NB4 (cell line): ENCODE measurements at regions not wholly inside any gene's neighbourhood (a gene's known extent, or its start where the extent isn't known, plus 50 kb on each side); places are given as distances from the start of the nearest gene placed in this dataset.

Experiments used
- DNase-seq: peaks from one replicate; pipeline ENCODE4 v3.0.0; 2010; ENCODE audit warnings: low read depth
- H3K4me3 ChIP-seq: one replicate; pipeline ENCODE4 v1.5.1; 2011; ENCODE audit warnings: mild to moderate bottlenecking, low read depth, low read length, moderate library complexity
- MYC ChIP-seq: IDR thresholded peaks from 2 replicates; pipeline ENCODE4 v1.6.1; 2011; ENCODE audit warnings: low read depth, low read length
- POLR2A ChIP-seq: IDR thresholded peaks from 2 replicates; pipeline ENCODE4 v1.6.1; 2011; ENCODE audit warnings: mild to moderate bottlenecking; ENCODE audit not compliant: insufficient read length; ENCODE audit errors: extremely low read depth
- TF ChIP-seq, protein P1 (sequence below): IDR thresholded peaks from 2 replicates; pipeline ENCODE4 v1.6.1; 2011; ENCODE audit warnings: low read depth, low read length
- TF ChIP-seq, protein P2 (sequence below): IDR thresholded peaks from one replicate; pipeline ENCODE4 v1.5.1; 2012; ENCODE audit warnings: low read depth, low read length

DNA sequence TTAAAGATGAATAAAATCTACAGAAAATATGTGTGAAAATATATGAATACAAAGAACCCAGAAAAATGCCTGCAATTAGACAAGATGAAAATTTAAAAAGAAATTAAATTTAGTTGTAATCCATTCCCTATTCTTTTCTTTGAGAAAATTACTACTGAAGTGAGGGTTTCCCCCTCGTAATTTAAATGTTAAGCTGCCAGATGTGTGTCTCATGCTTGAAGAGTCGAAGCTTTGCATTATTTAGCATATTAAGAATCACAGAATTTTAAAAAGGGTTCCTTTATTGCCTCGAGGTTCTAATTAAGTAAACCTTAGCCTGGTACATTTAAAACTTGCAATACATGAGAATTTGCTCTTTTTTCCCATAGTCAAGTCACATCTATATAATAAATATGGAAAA is 630.1 kb downstream of the TFAP2A start:
- TF ChIP-seq POLR2A (no peak), MYC (no peak)
- TF ChIP-seq, protein P1, sequence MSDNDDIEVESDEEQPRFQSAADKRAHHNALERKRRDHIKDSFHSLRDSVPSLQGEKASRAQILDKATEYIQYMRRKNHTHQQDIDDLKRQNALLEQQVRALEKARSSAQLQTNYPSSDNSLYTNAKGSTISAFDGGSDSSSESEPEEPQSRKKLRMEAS = no peak
- TF ChIP-seq, protein P2, sequence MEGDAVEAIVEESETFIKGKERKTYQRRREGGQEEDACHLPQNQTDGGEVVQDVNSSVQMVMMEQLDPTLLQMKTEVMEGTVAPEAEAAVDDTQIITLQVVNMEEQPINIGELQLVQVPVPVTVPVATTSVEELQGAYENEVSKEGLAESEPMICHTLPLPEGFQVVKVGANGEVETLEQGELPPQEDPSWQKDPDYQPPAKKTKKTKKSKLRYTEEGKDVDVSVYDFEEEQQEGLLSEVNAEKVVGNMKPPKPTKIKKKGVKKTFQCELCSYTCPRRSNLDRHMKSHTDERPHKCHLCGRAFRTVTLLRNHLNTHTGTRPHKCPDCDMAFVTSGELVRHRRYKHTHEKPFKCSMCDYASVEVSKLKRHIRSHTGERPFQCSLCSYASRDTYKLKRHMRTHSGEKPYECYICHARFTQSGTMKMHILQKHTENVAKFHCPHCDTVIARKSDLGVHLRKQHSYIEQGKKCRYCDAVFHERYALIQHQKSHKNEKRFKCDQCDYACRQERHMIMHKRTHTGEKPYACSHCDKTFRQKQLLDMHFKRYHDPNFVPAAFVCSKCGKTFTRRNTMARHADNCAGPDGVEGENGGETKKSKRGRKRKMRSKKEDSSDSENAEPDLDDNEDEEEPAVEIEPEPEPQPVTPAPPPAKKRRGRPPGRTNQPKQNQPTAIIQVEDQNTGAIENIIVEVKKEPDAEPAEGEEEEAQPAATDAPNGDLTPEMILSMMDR = no peak
- no peak overlapping the region for H3K4me3 ChIP-seq
- DNase-seq = no peak

DNA sequence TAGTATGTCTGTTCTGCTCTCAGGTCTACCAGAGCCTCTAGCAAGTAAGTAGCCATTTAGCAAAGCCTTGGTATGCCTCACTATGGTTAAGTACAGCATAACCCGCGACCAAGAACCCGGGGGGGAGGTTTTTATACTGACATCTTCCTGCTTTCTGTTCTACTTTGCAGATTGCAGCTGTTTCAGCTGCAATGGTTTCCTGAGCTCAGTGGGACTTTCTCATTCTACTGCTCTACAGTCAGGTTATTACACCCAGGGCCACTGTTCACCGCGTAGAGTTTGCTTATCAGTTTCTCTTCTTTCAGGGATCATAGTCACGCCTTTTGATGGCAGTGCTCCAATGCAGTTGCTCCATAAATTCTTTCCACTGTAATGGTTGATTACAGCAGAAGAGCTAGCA is 631.3 kb downstream of the TFAP2A start:
- no peak for DNase-seq
- TF ChIP-seq, protein P1 = no peak
- no peak for TF ChIP-seq MYC
- no peak for TF ChIP-seq POLR2A
- TF ChIP-seq, protein P2 = no peak
- no peak overlapping the region for H3K4me3 ChIP-seq

DNA sequence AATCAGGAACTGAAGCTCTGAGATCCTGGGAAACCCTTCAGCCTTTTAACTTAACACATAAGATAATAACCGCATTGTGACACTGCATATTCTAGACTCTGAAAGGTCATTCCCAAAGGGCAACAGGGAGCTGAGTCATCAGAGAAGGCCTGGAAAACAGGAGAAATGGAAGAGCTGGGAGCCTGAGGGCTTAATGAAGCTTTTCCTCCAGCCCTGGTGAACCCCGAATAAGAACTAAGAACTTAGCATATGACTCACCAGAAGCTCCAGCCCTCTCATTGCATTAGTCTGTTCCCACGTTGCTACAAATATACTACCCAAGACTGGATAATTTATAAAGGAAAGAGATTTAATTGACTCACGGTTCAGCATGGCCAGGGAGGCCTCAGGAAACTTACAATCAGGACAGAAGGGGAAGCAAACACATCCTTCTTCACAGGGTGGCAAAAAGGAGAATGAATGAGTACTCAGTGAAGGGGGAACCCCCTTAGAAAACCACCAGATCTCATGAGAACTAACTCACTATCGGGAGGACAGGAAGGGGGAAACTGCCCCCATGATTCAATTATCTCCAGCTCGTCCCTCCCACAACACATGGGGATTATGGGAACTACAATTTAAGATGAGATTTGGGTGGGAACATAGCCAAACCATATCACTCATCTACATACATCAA is 648.5 kb downstream of the TFAP2A start:
- H3K4me3 ChIP-seq = no peak overlapping the region
- DNase-seq = no peak
- TF ChIP-seq, protein P2 = no peak
- TF ChIP-seq MYC = no peak

DNA sequence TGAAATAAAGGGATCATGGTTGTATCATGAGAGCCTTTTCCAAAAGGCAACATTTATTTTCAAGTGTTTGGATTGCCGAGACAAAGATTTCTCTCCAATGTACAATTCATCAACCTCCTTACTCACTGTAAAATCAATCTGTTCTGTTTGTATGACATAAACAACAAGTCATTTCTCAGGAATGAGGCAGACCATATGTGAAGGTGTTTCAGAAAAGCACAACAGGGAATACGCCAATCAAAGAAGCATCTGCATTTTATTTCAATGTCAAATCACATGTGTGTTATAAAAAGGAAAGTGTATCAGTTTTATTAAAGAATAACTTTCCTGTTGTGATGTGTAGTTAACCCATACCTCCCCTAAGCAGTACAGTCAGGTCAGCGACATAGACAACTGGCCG is 653.7 kb downstream of the TFAP2A start:
- no peak for DNase-seq
- no peak overlapping the region for H3K4me3 ChIP-seq
- TF ChIP-seq, protein P2 = no peak
- TF ChIP-seq POLR2A (no peak), MYC (no peak)
- TF ChIP-seq, protein P1 = no peak

DNA sequence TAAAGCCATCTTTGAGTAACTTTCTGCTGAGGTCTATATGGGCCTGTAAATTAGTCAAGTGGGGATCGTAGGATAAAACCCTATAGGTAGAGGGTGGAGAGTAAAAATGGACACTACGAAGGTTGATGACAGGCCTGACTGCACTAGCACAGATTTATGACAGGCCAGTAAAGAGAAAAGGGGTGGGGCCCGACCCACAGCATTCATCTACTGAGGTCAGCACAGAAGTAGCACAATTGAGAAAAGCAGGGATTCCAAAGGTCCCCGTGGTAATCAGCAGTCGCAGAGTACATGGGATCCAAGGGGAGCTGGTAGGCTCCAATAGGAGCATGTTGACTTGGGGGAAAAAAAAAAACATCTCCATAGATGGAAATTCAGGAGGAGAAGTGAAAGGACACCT is 660.4 kb downstream of the TFAP2A start:
- TF ChIP-seq MYC = no peak
- TF ChIP-seq POLR2A = no peak
- TF ChIP-seq, protein P2 = no peak
- TF ChIP-seq, protein P1 = no peak
- no peak overlapping the region for H3K4me3 ChIP-seq
- no peak for DNase-seq

DNA sequence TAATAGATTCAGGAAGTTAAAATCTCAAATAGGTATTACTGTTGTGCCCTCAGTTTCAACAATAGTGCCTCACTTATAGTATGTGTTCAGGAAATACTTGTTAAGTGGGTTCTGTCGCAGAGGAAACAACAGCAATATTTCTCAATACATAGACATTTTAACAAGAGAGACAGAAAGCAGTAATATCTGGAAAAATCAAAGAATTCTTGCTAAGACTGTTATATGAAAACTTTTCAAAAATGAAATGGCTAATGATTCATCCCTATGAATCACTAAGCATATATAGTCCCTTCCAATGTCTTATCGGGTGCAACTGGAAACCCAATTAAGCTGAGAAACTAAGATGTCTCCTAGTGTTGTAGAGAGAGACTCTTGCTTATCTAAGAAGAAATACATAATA is 668.9 kb downstream of the TFAP2A start:
- TF ChIP-seq MYC (no peak), POLR2A (no peak)
- TF ChIP-seq, protein P1 = no peak
- TF ChIP-seq, protein P2 = no peak
- no peak for DNase-seq
- no peak overlapping the region for H3K4me3 ChIP-seq
